ENCODE measurements at regions not wholly inside any gene's neighbourhood (a gene's known extent, or its start where the extent isn't known, plus 50 kb on each side); places are given as distances from the start of the nearest gene placed in this dataset.

DNA sequence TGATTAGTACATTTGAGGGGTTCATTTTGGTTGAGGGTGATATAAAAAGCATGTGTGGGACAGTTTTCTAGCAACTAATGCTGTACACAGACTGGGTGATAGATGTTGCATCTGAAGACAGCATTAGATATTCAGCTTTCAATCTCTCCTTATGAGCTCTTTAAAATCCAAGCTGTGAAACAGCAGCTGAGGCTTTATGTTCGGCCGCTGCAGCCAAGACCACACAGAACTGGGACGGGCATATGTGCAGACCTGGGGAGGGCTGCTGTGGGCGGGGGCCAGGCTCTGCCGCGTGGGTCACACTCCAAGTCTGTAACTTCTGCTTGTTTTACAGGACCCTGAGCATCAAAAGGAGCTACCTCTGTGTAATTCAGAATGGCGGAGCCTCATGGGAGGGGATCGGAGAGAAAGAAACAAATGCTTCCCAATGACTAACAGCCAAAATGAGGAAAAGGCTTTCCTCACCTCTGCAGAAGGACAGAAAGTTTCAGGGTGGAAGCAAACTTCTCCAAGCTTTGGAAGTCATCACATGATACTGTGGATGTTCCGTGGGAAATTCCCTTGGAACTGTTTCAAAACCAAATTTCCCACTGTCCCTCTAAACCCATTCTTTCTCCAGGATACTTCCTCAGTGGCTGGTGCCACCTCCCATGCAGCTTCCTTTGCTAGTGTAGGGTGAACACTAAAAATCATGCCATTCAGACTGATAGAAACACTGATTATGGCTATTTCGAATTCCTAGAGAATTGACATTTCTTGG lies 711.9 kb upstream of the ID2 start:
- TF ChIP-seq, protein P1, sequence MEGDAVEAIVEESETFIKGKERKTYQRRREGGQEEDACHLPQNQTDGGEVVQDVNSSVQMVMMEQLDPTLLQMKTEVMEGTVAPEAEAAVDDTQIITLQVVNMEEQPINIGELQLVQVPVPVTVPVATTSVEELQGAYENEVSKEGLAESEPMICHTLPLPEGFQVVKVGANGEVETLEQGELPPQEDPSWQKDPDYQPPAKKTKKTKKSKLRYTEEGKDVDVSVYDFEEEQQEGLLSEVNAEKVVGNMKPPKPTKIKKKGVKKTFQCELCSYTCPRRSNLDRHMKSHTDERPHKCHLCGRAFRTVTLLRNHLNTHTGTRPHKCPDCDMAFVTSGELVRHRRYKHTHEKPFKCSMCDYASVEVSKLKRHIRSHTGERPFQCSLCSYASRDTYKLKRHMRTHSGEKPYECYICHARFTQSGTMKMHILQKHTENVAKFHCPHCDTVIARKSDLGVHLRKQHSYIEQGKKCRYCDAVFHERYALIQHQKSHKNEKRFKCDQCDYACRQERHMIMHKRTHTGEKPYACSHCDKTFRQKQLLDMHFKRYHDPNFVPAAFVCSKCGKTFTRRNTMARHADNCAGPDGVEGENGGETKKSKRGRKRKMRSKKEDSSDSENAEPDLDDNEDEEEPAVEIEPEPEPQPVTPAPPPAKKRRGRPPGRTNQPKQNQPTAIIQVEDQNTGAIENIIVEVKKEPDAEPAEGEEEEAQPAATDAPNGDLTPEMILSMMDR (tag by site-specific recombination; IDR thresholded peaks at IDR 0.05), result no peak
- TF ChIP-seq, protein P2, sequence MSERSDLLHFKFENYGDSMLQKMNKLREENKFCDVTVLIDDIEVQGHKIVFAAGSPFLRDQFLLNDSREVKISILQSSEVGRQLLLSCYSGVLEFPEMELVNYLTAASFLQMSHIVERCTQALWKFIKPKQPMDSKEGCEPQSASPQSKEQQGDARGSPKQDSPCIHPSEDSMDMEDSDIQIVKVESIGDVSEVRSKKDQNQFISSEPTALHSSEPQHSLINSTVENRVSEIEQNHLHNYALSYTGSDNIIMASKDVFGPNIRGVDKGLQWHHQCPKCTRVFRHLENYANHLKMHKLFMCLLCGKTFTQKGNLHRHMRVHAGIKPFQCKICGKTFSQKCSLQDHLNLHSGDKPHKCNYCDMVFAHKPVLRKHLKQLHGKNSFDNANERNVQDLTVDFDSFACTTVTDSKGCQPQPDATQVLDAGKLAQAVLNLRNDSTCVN (tag by site-specific recombination; optimal IDR thresholded peaks at IDR 0.05), result no peak
- no peak for TF ChIP-seq SP2 (tag by site-specific recombination; IDR thresholded peaks at IDR 0.05)
- TF ChIP-seq ZNF624 (tag by site-specific recombination; IDR thresholded peaks at IDR 0.05), result no peak
- no peak for TF ChIP-seq ZNF629 (tag by site-specific recombination; IDR thresholded peaks at IDR 0.05)
- no peak for TF ChIP-seq ZNF274 (IDR thresholded peaks at IDR 0.05; ENCODE audit: low read length)
- no peak for TF ChIP-seq ZNF274 (tag by site-specific recombination; IDR thresholded peaks at IDR 0.05; ENCODE audit: borderline replicate concordance)
- no peak for TF ChIP-seq ZBTB7A (tag by site-specific recombination; IDR thresholded peaks at IDR 0.05; ENCODE audit: low read depth)
- TF ChIP-seq ZNF677 (tag by site-specific recombination; IDR thresholded peaks at IDR 0.05), result no peak
- TF ChIP-seq ZEB2 (tag by site-specific recombination; IDR thresholded peaks at IDR 0.05), result no peak
- TF ChIP-seq YY1 (tag by site-specific recombination; IDR thresholded peaks at IDR 0.05), result no peak
